Neural crest cell (in vitro differentiated cells): ENCODE measurements at regions not wholly inside any gene's neighbourhood (a gene's known extent, or its start where the extent isn't known, plus 50 kb on each side); places are given as distances from the start of the nearest gene placed in this dataset.

Experiments
- DNase-seq: peaks from one replicate; pipeline ENCODE4 v3.0.0; 2021; ENCODE audit warnings: low read depth, mixed read lengths, low spot score
- H3K27ac Mint-ChIP-seq: one replicate; pipeline ENCODE4 v1.8.0; 2021; ENCODE audit warnings: mild to moderate bottlenecking, mixed read lengths; ENCODE audit not compliant: unreplicated experiment
- H3K27me3 Mint-ChIP-seq: 2 replicates; pipeline ENCODE4 v1.8.0; 2021; ENCODE audit warnings: low read depth, mild to moderate bottlenecking, mixed read lengths
- H3K36me3 Mint-ChIP-seq: 2 replicates; pipeline ENCODE4 v1.8.0; 2021; ENCODE audit warnings: low read depth, mild to moderate bottlenecking, mixed read lengths
- H3K4me1 Mint-ChIP-seq: 2 replicates; pipeline ENCODE4 v1.8.0; 2021; ENCODE audit warnings: mixed read lengths
- H3K4me3 Mint-ChIP-seq: one replicate; pipeline ENCODE4 v1.8.0; 2021; ENCODE audit warnings: mild to moderate bottlenecking, mixed read lengths
- H3K9me3 Mint-ChIP-seq: 2 replicates; pipeline ENCODE4 v1.8.0; 2021; ENCODE audit warnings: mixed read lengths
- TF ChIP-seq, protein P1 (sequence below): fragments of 200-600 bp; sonication (generic); conservative IDR thresholded peaks from 2 replicates; pipeline ENCODE4 v1.5.0; 2021; ENCODE audit warnings: antibody characterized with exemption, mild to moderate bottlenecking

- no peak overlapping the region for H3K27ac Mint-ChIP-seq
- no peak overlapping the region for H3K4me3 Mint-ChIP-seq
- peaks cover 31% of the 10 kb centered on the region for H3K4me1 Mint-ChIP-seq
- no peak for DNase-seq
- H3K27me3 Mint-ChIP-seq = no peaks in the 10 kb centered on the region
- no peaks in the 10 kb centered on the region for H3K36me3 Mint-ChIP-seq
- peaks cover 4% of the 10 kb centered on the region for H3K9me3 Mint-ChIP-seq
- TF ChIP-seq, protein P1, sequence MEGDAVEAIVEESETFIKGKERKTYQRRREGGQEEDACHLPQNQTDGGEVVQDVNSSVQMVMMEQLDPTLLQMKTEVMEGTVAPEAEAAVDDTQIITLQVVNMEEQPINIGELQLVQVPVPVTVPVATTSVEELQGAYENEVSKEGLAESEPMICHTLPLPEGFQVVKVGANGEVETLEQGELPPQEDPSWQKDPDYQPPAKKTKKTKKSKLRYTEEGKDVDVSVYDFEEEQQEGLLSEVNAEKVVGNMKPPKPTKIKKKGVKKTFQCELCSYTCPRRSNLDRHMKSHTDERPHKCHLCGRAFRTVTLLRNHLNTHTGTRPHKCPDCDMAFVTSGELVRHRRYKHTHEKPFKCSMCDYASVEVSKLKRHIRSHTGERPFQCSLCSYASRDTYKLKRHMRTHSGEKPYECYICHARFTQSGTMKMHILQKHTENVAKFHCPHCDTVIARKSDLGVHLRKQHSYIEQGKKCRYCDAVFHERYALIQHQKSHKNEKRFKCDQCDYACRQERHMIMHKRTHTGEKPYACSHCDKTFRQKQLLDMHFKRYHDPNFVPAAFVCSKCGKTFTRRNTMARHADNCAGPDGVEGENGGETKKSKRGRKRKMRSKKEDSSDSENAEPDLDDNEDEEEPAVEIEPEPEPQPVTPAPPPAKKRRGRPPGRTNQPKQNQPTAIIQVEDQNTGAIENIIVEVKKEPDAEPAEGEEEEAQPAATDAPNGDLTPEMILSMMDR = no peak
Measured at GRCh38 chr6:81694855-81695254, 57.6 kb downstream of the TENT5A start.

GRCh38 chr6:81694207-81694606, 58.3 kb downstream of the TENT5A start:
- TF ChIP-seq, protein P1 = no peak
- no peak overlapping the region for H3K27ac Mint-ChIP-seq
- no peak for DNase-seq
- no peaks in the 10 kb centered on the region for H3K27me3 Mint-ChIP-seq
- H3K9me3 Mint-ChIP-seq = peaks cover 4% of the 10 kb centered on the region
- H3K36me3 Mint-ChIP-seq = no peaks in the 10 kb centered on the region
- peaks cover 31% of the 10 kb centered on the region for H3K4me1 Mint-ChIP-seq
- no peak overlapping the region for H3K4me3 Mint-ChIP-seq

DNA sequence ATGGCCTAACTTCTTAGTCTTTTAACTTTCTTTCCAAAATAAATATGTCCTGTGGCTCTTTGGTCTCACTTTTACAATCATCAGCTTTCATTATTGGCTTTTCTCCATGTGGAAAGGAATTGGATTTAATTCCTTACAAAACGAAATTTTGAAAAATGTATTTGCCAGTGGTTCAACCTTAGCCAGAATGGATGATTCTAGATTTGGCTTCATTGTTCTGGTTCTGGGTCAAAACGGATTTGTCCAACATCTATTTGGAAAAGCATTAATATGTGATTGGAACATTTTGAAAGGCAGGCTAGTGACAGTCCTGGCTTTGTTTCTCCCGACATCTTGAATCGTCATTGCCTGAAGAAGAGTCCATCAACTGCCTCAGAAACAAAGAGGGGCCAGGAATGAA, 59.2 kb downstream of the TENT5A start:
- TF ChIP-seq, protein P1 = no peak
- Mint-ChIP-seq H3K36me3 (no peaks in the 10 kb centered on the region), H3K27ac (peak overlapping the region; percentile 58), H3K9me3 (peaks cover 4% of the 10 kb centered on the region), H3K4me1 (peaks cover 31% of the 10 kb centered on the region), H3K27me3 (no peaks in the 10 kb centered on the region), H3K4me3 (peak overlapping the region; percentile 7)
- no peak for DNase-seq

DNA sequence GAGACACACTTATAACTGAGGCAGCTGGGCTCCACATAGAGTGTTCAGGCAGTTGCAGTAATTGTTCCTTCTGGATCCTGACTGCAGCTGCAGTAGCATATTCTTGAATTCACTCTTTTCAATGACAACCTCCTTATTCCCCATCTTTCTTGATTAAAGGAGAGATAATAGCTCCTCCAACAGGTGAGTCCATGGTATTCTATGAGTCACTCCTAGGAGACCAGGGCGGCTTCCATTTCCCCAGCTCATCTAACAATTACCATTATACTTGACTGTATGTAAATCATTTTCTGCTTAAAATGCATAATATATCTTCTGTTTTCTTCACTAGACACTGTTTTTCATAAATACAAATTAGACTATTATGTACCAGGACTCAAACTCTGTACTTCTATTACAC, 62.4 kb downstream of the TENT5A start:
- H3K36me3 Mint-ChIP-seq = no peaks in the 10 kb centered on the region
- H3K4me1 Mint-ChIP-seq = peaks cover 10% of the 10 kb centered on the region
- DNase-seq = no peak
- no peaks in the 10 kb centered on the region for H3K27me3 Mint-ChIP-seq
- TF ChIP-seq, protein P1 = no peak
- H3K9me3 Mint-ChIP-seq = peaks cover 4% of the 10 kb centered on the region
- H3K27ac Mint-ChIP-seq = no peak overlapping the region
- H3K4me3 Mint-ChIP-seq = no peak overlapping the region

GRCh38 chr6:81689580-81689979, 62.9 kb downstream of the TENT5A start:
- no peak for DNase-seq
- H3K27me3 Mint-ChIP-seq = no peaks in the 10 kb centered on the region
- no peak overlapping the region for H3K27ac Mint-ChIP-seq
- peaks cover 4% of the 10 kb centered on the region for H3K9me3 Mint-ChIP-seq
- no peaks in the 10 kb centered on the region for H3K36me3 Mint-ChIP-seq
- H3K4me1 Mint-ChIP-seq = peaks cover 10% of the 10 kb centered on the region
- TF ChIP-seq, protein P1 = no peak
- no peak overlapping the region for H3K4me3 Mint-ChIP-seq

DNA sequence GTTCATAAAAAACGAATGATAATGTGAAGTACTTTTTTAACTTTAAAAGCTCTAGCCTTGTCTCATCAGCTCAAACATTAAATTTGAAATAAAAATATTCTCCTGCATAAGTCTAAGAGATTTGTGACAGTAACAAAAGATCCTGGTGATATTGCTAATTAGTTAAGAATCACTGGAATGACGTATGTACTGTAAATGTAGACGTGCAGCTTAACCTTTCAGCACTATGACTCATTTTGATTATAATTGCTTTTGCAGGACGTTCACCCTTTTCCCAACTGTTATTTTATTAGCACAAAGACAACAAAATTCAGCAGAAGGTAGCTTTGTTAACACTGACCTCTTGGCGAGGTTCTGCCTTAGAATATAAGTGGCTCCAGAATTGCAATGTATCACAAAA, 68.6 kb downstream of the TENT5A start:
- Mint-ChIP-seq H3K4me1 (no peaks in the 10 kb centered on the region), H3K27me3 (no peaks in the 10 kb centered on the region), H3K9me3 (no peaks in the 10 kb centered on the region), H3K27ac (no peak overlapping the region), H3K36me3 (no peaks in the 10 kb centered on the region), H3K4me3 (no peak overlapping the region)
- TF ChIP-seq, protein P1 = no peak
- no peak for DNase-seq
